ENCODE measurements at regions not wholly inside any gene's neighbourhood (a gene's known extent, or its start where the extent isn't known, plus 50 kb on each side); places are given as distances from the start of the nearest gene placed in this dataset.
A peak's percentile ranks its signal among the peaks of the same experiment; 100 is the strongest.
"Not testable (repeated sequence)": the region's sequence is repeated elsewhere in the genome, so short reads cannot be mapped to it uniquely, and the experiment has no call there.

- no peak for TF ChIP-seq LEF1 (IDR thresholded peaks at IDR 0.05; ENCODE audit: borderline replicate concordance)
- TF ChIP-seq ARNT (IDR thresholded peaks at IDR 0.05) = no peak
- no peak for TF ChIP-seq FOXA1 (IDR thresholded peaks at IDR 0.05)
- TF ChIP-seq ELF4 (IDR thresholded peaks at IDR 0.05) = no peak
- TF ChIP-seq ZNF384 (IDR thresholded peaks at IDR 0.05) = no peak
- no peak for TF ChIP-seq L3MBTL2 (conservative IDR thresholded peaks at IDR 0.05)
- ChIA-PET CTCF (interaction anchor here (0.6 kb wide), 1 partner anchor 67 kb away, joined by 3 read pairs; no protein-coding TSS in a partner anchor), POLR2A (no interaction called here)
- DNase-seq (ENCODE audit: extremely low spot score) = no peak
These were observed 876.8 kb downstream of the RPS29 start for GRCh38 chr14:48709277-48709785.

DNA sequence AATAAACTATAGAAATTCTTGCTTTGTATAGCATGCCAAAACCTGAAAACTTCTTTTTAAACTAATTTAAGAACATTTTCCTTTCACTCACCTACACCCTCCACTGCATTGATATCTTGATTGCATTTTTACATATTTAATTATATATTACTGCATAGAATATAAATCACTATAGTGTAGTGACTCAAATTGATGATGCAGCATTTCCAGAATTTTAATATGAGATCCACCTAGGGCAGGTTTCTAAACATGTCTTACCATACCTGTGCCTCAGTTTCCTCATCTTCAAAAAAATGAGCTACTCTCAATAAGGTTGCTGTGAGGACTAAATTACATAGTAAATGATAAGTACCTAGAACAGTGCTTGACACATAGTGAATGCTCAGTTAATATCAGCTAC is 881.5 kb downstream of the RPS29 start:
- no peak for DNase-seq (ENCODE audit: extremely low spot score)
- ChIA-PET POLR2A (no interaction called here), CTCF (no interaction called here)
- TF ChIP-seq L3MBTL2 (conservative IDR thresholded peaks at IDR 0.05) (no peak), CTBP1 (IDR thresholded peaks at IDR 0.05; ENCODE audit: borderline replicate concordance) (no peak), BHLHE40 (IDR thresholded peaks at IDR 0.05; ENCODE audit: borderline replicate concordance) (no peak), FOXM1 (IDR thresholded peaks at IDR 0.05; ENCODE audit: borderline replicate concordance) (no peak), LEF1 (IDR thresholded peaks at IDR 0.05; ENCODE audit: borderline replicate concordance) (no peak), ARNT (IDR thresholded peaks at IDR 0.05) (no peak), NFRKB (IDR thresholded peaks at IDR 0.05) (no peak), SP1 (IDR thresholded peaks at IDR 0.05) (no peak), SUZ12 (IDR thresholded peaks at IDR 0.05) (no peak), FOXA1 (IDR thresholded peaks at IDR 0.05) (no peak), HDGF (IDR thresholded peaks at IDR 0.05; ENCODE audit: borderline replicate concordance) (no peak), ZNF384 (IDR thresholded peaks at IDR 0.05) (no peak), TARDBP (IDR thresholded peaks at IDR 0.05) (no peak), FOXK2 (IDR thresholded peaks at IDR 0.05) (no peak), ELF4 (IDR thresholded peaks at IDR 0.05) (no peak)
- TF ChIP-seq, protein P1, sequence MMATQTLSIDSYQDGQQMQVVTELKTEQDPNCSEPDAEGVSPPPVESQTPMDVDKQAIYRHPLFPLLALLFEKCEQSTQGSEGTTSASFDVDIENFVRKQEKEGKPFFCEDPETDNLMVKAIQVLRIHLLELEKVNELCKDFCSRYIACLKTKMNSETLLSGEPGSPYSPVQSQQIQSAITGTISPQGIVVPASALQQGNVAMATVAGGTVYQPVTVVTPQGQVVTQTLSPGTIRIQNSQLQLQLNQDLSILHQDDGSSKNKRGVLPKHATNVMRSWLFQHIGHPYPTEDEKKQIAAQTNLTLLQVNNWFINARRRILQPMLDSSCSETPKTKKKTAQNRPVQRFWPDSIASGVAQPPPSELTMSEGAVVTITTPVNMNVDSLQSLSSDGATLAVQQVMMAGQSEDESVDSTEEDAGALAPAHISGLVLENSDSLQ (IDR thresholded peaks at IDR 0.05) = no peak

GRCh38 chr14:48703728-48704467 is 882.3 kb downstream of the RPS29 start:
- ChIA-PET CTCF (no interaction called here), POLR2A (no interaction called here)
- no peak for DNase-seq (ENCODE audit: extremely low spot score)
- TF ChIP-seq ARNT (IDR thresholded peaks at IDR 0.05) (no peak), L3MBTL2 (conservative IDR thresholded peaks at IDR 0.05) (no peak), FOXA1 (IDR thresholded peaks at IDR 0.05) (no peak), LEF1 (IDR thresholded peaks at IDR 0.05; ENCODE audit: borderline replicate concordance) (no peak)
- TF ChIP-seq, protein P1 (IDR thresholded peaks at IDR 0.05) = no peak

DNA sequence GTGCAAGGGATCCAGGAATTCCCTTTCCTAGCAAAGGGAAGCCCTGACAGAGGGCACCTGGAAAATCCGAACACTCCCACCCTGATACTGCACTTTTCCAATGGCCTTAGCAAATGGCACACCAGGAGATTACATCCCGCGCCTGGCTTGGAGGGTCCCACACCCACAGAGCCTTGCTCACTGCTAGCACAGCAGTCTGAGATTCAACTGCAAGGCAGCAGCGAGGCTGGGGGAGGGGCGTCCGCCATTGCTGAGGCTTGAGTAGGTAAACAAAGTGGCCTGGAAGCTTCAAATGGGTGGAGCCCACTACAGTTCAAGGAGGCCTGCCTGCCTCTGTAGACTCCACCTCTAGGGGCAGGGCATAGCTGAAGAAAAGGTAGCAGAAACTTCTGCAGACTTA is 888.8 kb downstream of the RPS29 start:
- DNase-seq (ENCODE audit: extremely low spot score); CTCF ChIA-PET; POLR2A ChIA-PET: not testable (repeated sequence)

DNA sequence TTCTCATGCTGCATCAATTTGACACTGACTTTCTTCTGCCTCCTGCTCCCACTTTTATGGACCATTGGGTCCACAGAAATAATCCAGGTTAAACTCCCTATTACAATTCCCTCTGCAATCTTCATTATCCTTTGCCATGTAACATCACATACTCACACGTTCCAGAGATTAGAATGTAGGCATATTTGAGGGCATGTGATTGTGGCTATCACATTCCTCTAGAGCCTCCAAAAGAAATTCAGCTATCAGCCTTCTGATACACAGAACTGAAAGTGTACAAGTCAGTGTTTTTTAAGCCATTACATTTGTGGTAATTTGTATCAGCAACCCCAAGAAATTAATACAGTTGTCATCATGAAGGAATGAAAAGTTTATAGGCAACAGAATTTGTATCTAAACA is 892.4 kb downstream of the RPS29 start:
- no peak for TF ChIP-seq LEF1 (IDR thresholded peaks at IDR 0.05; ENCODE audit: borderline replicate concordance)
- no peak for TF ChIP-seq ARNT (IDR thresholded peaks at IDR 0.05)
- TF ChIP-seq TARDBP (IDR thresholded peaks at IDR 0.05) = no peak
- TF ChIP-seq, protein P1 (IDR thresholded peaks at IDR 0.05) = no peak
- TF ChIP-seq BHLHE40 (IDR thresholded peaks at IDR 0.05; ENCODE audit: borderline replicate concordance) = no peak
- no peak for TF ChIP-seq FOXK2 (IDR thresholded peaks at IDR 0.05)
- ChIA-PET POLR2A (no interaction called here), CTCF (no interaction called here)
- DNase-seq (ENCODE audit: extremely low spot score) = no peak

DNA sequence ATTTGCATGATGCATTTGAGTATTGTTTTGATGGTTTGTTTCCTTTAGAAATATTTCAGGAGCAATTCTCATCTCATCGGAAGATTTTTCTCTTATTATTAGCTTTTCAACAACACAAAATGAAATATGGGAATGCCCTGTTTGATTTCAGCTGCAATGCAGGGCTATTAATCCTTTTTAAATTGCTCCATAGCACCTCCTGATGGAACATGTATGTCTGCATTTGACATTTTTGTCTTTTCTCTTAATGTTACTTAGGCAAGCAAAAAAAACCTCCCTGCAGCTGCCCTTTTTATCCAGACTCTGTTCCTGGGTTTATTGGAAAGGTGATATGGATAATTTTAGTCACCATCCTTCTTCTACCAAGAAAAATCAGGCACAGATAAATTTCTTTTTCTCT is 895.8 kb downstream of the RPS29 start:
- ChIA-PET CTCF (interaction anchor here (0.6 kb wide), 1 partner anchor 1084 kb away, joined by 3 read pairs; no protein-coding TSS in a partner anchor), POLR2A (no interaction called here)
- DNase-seq (ENCODE audit: extremely low spot score) = peak; percentile 11
- TF ChIP-seq BHLHE40 (IDR thresholded peaks at IDR 0.05; ENCODE audit: borderline replicate concordance) = no peak
- no peak for TF ChIP-seq FOXM1 (IDR thresholded peaks at IDR 0.05; ENCODE audit: borderline replicate concordance)
- no peak for TF ChIP-seq NFRKB (IDR thresholded peaks at IDR 0.05)
- no peak for TF ChIP-seq LEF1 (IDR thresholded peaks at IDR 0.05; ENCODE audit: borderline replicate concordance)
- TF ChIP-seq FOXA1 (IDR thresholded peaks at IDR 0.05) = no peak
- no peak for TF ChIP-seq L3MBTL2 (conservative IDR thresholded peaks at IDR 0.05)

- no peak for DNase-seq (ENCODE audit: extremely low spot score)
- POLR2A ChIA-PET = no interaction called here
- CTCF ChIA-PET = no interaction called here
- TF ChIP-seq HDGF (IDR thresholded peaks at IDR 0.05; ENCODE audit: borderline replicate concordance) (no peak), L3MBTL2 (conservative IDR thresholded peaks at IDR 0.05) (no peak), FOXA1 (IDR thresholded peaks at IDR 0.05) (no peak), ZNF384 (IDR thresholded peaks at IDR 0.05) (no peak), CTBP1 (IDR thresholded peaks at IDR 0.05; ENCODE audit: borderline replicate concordance) (no peak), FOXM1 (IDR thresholded peaks at IDR 0.05; ENCODE audit: borderline replicate concordance) (no peak)
These were observed 899.5 kb downstream of the RPS29 start for GRCh38 chr14:48686650-48687049.

Data from HEK293T (cell line).